ENCODE measurements at regions not wholly inside any gene's neighbourhood (a gene's known extent, or its start where the extent isn't known, plus 50 kb on each side); places are given as distances from the start of the nearest gene placed in this dataset.

DNA sequence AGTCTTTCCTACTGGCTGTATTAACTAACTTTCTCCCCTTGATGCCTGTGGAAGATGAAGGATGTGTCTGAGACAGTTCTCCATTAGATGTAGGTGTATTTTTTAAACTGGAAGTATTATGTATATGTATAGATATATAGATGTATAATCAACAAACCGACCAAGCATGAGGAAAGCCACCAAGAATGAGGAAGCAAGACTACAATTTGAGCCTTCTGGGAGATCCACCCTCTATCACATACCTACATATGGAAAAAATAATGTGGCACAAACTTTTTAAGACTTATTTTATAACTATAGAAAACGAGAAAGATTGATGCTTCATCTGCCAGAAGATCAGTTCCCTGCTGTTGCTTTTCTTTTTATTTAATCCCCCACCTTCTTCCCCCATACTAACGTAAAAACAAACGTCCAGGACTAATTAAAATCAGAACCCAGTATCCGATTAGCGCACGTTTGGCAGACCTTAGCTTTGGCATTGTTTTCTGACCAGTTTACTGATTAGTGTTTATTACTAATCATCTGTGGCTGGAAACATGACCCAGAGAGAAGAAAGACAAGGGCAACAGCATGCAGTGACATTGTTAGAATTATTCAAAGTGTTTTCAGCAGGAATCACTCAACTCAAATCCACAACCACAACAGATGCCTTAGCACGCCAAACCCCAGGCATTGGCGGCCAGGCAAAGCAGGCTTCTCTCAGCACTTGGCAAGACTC, 490.2 kb downstream of the EBF1 start:
- DNase-seq, result no peak
- WGBS, 2 donors, result 76 to 84% methylated on average over 9 of the region's 9 CpGs
- Histone ChIP-seq H3K4me3 (no peak overlapping the region), H3K27ac (no peak overlapping the region), H3K9me3 (no peaks in the 10 kb centered on the region), H3K4me1 (no peaks in the 10 kb centered on the region), H3K27me3 (no peaks in the 10 kb centered on the region), H3K36me3 (no peaks in the 10 kb centered on the region)
- intact Hi-C loops (cut with DNase I), result no loop called here
- TF ChIP-seq CTCF (IDR thresholded peaks at IDR 0.05), result no peak
- no peak for ATAC-seq

- H3K27ac ChIP-seq, result no peak overlapping the region
- ATAC-seq (no peak), DNase-seq (no peak)
- H3K36me3 ChIP-seq, result no peaks in the 10 kb centered on the region
- intact Hi-C loops (cut with DNase I), result no loop called here
- no peaks in the 10 kb centered on the region for H3K4me1 ChIP-seq
- no peak overlapping the region for H3K4me3 ChIP-seq
- WGBS, 2 donors, result 90 to 96% methylated on average over 2 of the region's 2 CpGs
- no peak for TF ChIP-seq CTCF (IDR thresholded peaks at IDR 0.05)
- no peaks in the 10 kb centered on the region for H3K9me3 ChIP-seq
- H3K27me3 ChIP-seq, result no peaks in the 10 kb centered on the region
These were observed 492.6 kb downstream of the EBF1 start for GRCh38 chr5:158607088-158607487.

GRCh38 chr5:158606233-158606632, 493.5 kb downstream of the EBF1 start:
- TF ChIP-seq CTCF (IDR thresholded peaks at IDR 0.05), result no peak
- no peak overlapping the region for H3K27ac ChIP-seq
- ATAC-seq, result no peak
- no peaks in the 10 kb centered on the region for H3K9me3 ChIP-seq
- H3K36me3 ChIP-seq, result no peaks in the 10 kb centered on the region
- H3K27me3 ChIP-seq, result no peaks in the 10 kb centered on the region
- no peak for DNase-seq
- 80 to 83% methylated on average over 3 of the region's 3 CpGs for WGBS, 2 donors
- no peaks in the 10 kb centered on the region for H3K4me1 ChIP-seq
- H3K4me3 ChIP-seq, result no peak overlapping the region
- intact Hi-C loops (cut with DNase I), result no loop called here

GRCh38 chr5:158602981-158603380, 496.7 kb downstream of the EBF1 start:
- Histone ChIP-seq H3K36me3 (no peaks in the 10 kb centered on the region), H3K27ac (no peak overlapping the region), H3K9me3 (no peaks in the 10 kb centered on the region), H3K27me3 (no peaks in the 10 kb centered on the region), H3K4me3 (no peak overlapping the region), H3K4me1 (peaks cover 0 to 18% (median 11%) of the 10 kb centered on the region in 9 donors)
- DNase-seq (no peak), ATAC-seq (no peak)
- intact Hi-C loops (cut with DNase I), result no loop called here
- TF ChIP-seq CTCF (IDR thresholded peaks at IDR 0.05), result no peak
- 94 to 96% methylated on average over 4 of the region's 4 CpGs for WGBS, 2 donors
